Small intestine (tissue), 7 donors: ENCODE measurements at regions not wholly inside any gene's neighbourhood (a gene's known extent, or its start where the extent isn't known, plus 50 kb on each side); places are given as distances from the start of the nearest gene placed in this dataset.
"Not testable (repeated sequence)": the region's sequence is repeated elsewhere in the genome, so short reads cannot be mapped to it uniquely, and the experiment has no call there.

Experiments
- DNase-seq, 2 donors: peaks; one replicate each; pipeline versions ENCODE4 v3.0.0 to v3.0.0-alpha.2; 2013
- FAIRE-seq: peaks from 2 replicates; lab custom pipeline; 2012; peaks lifted over from hg19 to GRCh38; lab: Jason Lieb, UNC
- H3K27ac ChIP-seq, 3 donors: one replicate each; pipeline ENCODE4 v1.5.1; 2013; ENCODE audit warnings: low read length in 2 of 3, mild to moderate bottlenecking in 2 of 3, control low read depth in 1 of 3, inconsistent platforms in 1 of 3, low read depth in 1 of 3, moderate library complexity in 1 of 3
- H3K27me3 ChIP-seq, 3 donors: one replicate each; pipeline ENCODE4 v1.6.1; 2013; ENCODE audit warnings: low read length in 3 of 3, inconsistent platforms in 1 of 3; ENCODE audit not compliant: control insufficient read depth in 3 of 3, insufficient read depth in 3 of 3
- H3K36me3 ChIP-seq, 3 donors: one replicate each; pipeline ENCODE4 v1.6.1; 2013; ENCODE audit warnings: low read length in 3 of 3, inconsistent platforms in 1 of 3, low read depth in 1 of 3, mild to moderate bottlenecking in 1 of 3, moderate library complexity in 1 of 3; ENCODE audit not compliant: control insufficient read depth in 3 of 3, insufficient read depth in 2 of 3
- H3K4me1 ChIP-seq, 3 donors: one replicate each; pipeline ENCODE4 v1.6.1; 2013; ENCODE audit warnings: low read length in 2 of 3, inconsistent platforms in 1 of 3, low read depth in 1 of 3, mild to moderate bottlenecking in 1 of 3, moderate library complexity in 1 of 3; ENCODE audit not compliant: control insufficient read depth in 3 of 3, insufficient read depth in 2 of 3
- H3K4me3 ChIP-seq, 3 donors: one replicate each; pipeline ENCODE4 v1.5.1; 2013; ENCODE audit warnings: low read length in 3 of 3, control low read depth in 1 of 3, inconsistent platforms in 1 of 3, low read depth in 1 of 3, mild to moderate bottlenecking in 1 of 3, moderate library complexity in 1 of 3
- H3K9me3 ChIP-seq, 2 donors: one replicate each; pipeline ENCODE4 v1.6.1; 2013; ENCODE audit warnings: low read depth in 1 of 2, low read length in 1 of 2; ENCODE audit not compliant: control insufficient read depth in 2 of 2, insufficient read depth in 1 of 2
- WGBS, 3 donors: extraction: QIAGEN DNeasy Blood & Tissue Kit; methylation state at CpG; one replicate each; pipeline ENCODE4 v1.1.7; 2013; 5-methylcytosine and 5-hydroxymethylcytosine counted together
- donor health status: healthy with polysubstance abuse.
- donor health status: control.
- donor health status: control.
- donor health status: Bipolar disorder and iron deficiency.
- donor health status: healthy.

- WGBS, 3 donors: 75 to 77% (median 77%) methylated on average over 28 of the region's 28 CpGs
- H3K36me3 ChIP-seq: no peaks in the 10 kb centered on the region
- DNase-seq (peak in 1 of 2 donors; percentile 36), FAIRE-seq (no peak)
- H3K27me3 ChIP-seq: no peaks in the 10 kb centered on the region
- peaks cover 0 to 11% of the 10 kb centered on the region in 2 donors for H3K9me3 ChIP-seq
- H3K4me1 ChIP-seq: peaks cover 0 to 3% (median 0%) of the 10 kb centered on the region in 3 donors
- H3K27ac ChIP-seq: peak overlapping the region in 2 of 3 donors; percentile 30 to 38
- no peak overlapping the region for H3K4me3 ChIP-seq
Observed at GRCh38 chr4:3634894-3635820, 102.9 kb upstream of the LRPAP1 start.

- Histone ChIP-seq H3K36me3 (no peaks in the 10 kb centered on the region), H3K4me3 (no peak overlapping the region), H3K27me3 (no peaks in the 10 kb centered on the region), H3K4me1 (peaks cover 0 to 3% (median 0%) of the 10 kb centered on the region in 3 donors), H3K27ac (peak overlapping the region in 2 of 3 donors; percentile 30 to 38), H3K9me3 (peaks cover 0 to 11% of the 10 kb centered on the region in 2 donors)
- FAIRE-seq: no peak
- WGBS, 3 donors: 88 to 94% (median 91%) methylated on average over 17 of the region's 17 CpGs
- DNase-seq: no peak
Observed at GRCh38 chr4:3634281-3634857, 102.1 kb upstream of the LRPAP1 start.

- not testable (repeated sequence) for H3K4me1 ChIP-seq, H3K27me3 ChIP-seq, H3K4me3 ChIP-seq, DNase-seq, FAIRE-seq, H3K27ac ChIP-seq, H3K36me3 ChIP-seq
- H3K9me3 ChIP-seq: peaks cover 0 to 18% of the 10 kb centered on the region in 2 donors
- 89 to 95% (median 91%) methylated on average over 9 to 10 of the region's 10 CpGs for WGBS, 3 donors
Observed at GRCh38 chr4:3633277-3633676, 101.1 kb upstream of the LRPAP1 start.

- not testable (repeated sequence) for FAIRE-seq, H3K36me3 ChIP-seq, H3K27ac ChIP-seq, H3K4me1 ChIP-seq, H3K27me3 ChIP-seq, H3K4me3 ChIP-seq, DNase-seq
- H3K9me3 ChIP-seq: peaks cover 0 to 18% of the 10 kb centered on the region in 2 donors
- 94 to 96% (median 95%) methylated on average over 14 to 18 of the region's 18 CpGs for WGBS, 3 donors
Observed at GRCh38 chr4:3632794-3633193, 100.6 kb upstream of the LRPAP1 start.

- H3K4me1 ChIP-seq, FAIRE-seq, H3K36me3 ChIP-seq, H3K4me3 ChIP-seq, DNase-seq, H3K27me3 ChIP-seq: not testable (repeated sequence)
- WGBS, 3 donors: 73 to 86% (median 84%) methylated on average over 21 of the region's 21 CpGs
- Histone ChIP-seq H3K9me3 (peaks cover 0 to 13% of the 10 kb centered on the region in 2 donors), H3K27ac (peak overlapping the region in 1 of 3 donors; percentile 36)
Observed at GRCh38 chr4:3631544-3632266, 99.5 kb upstream of the LRPAP1 start.

- Histone ChIP-seq H3K27me3 (peaks cover 0 to 8% (median 0%) of the 10 kb centered on the region in 3 donors), H3K4me3 (no peak overlapping the region), H3K27ac (no peak overlapping the region), H3K36me3 (no peaks in the 10 kb centered on the region), H3K9me3 (peaks cover 0 to 11% of the 10 kb centered on the region in 2 donors), H3K4me1 (peaks cover 0 to 3% (median 0%) of the 10 kb centered on the region in 3 donors)
- WGBS, 3 donors: 43 to 56% (median 53%) methylated on average over 22 to 28 of the region's 28 CpGs
- no peak for FAIRE-seq
- DNase-seq: peak; percentile 31 to 67
Observed at GRCh38 chr4:3630598-3631543, 98.6 kb upstream of the LRPAP1 start.

- peaks cover 0 to 12% (median 0%) of the 10 kb centered on the region in 3 donors for H3K27me3 ChIP-seq
- H3K9me3 ChIP-seq: peaks cover 0 to 7% of the 10 kb centered on the region in 2 donors
- no peaks in the 10 kb centered on the region for H3K36me3 ChIP-seq
- 71 to 78% (median 72%) methylated on average over 10 to 11 of the region's 11 CpGs for WGBS, 3 donors
- H3K4me3 ChIP-seq: no peak overlapping the region
- H3K4me1 ChIP-seq: peaks cover 0 to 3% (median 0%) of the 10 kb centered on the region in 3 donors
- H3K27ac ChIP-seq: no peak overlapping the region
- FAIRE-seq: no peak
- no peak for DNase-seq
Observed at GRCh38 chr4:3630136-3630597, 97.9 kb upstream of the LRPAP1 start.
